Brain microvascular endothelial cell (primary cell): ENCODE measurements at regions not wholly inside any gene's neighbourhood (a gene's known extent, or its start where the extent isn't known, plus 50 kb on each side); places are given as distances from the start of the nearest gene placed in this dataset.

Experiments
- DNase-seq: peaks from one replicate; pipeline ENCODE4 v3.0.0-alpha.2; 2020
- H3K27ac ChIP-seq: fragments of 250-450 bp; sonication (Bioruptor Pico); 2 replicates; pipeline ENCODE4 v1.5.1; 2020; ENCODE audit warnings: mild to moderate bottlenecking, moderate library complexity
- H3K27me3 ChIP-seq: fragments of 250-450 bp; sonication (Bioruptor Pico); replicated peaks from 2 replicates; pipeline ENCODE4 v1.5.1; 2020; ENCODE audit warnings: mild to moderate bottlenecking
- H3K36me3 ChIP-seq: fragments of 250-450 bp; sonication (Bioruptor Pico); replicated peaks from 2 replicates; pipeline ENCODE4 v1.5.1; 2020; ENCODE audit warnings: mild to moderate bottlenecking
- H3K4me3 ChIP-seq: 2 replicates; pipeline ENCODE4 v1.5.1; 2011; ENCODE audit warnings: low read depth, mild to moderate bottlenecking, control low read depth, low read length, moderate library complexity
- in situ Hi-C: cut with HindIII; loops from 2 replicates; pipeline ENCODE4 v1.10.0; 2017; ENCODE audit warnings: low sequenced_read_pairs, low pct_ligation_motif_present
- TF ChIP-seq, protein P1 (sequence below): IDR thresholded peaks from 2 replicates; pipeline ENCODE4 v1.5.1; 2011; ENCODE audit warnings: low read depth, mild to moderate bottlenecking, moderate library complexity, low read length, control low read depth, inconsistent platforms; ENCODE audit errors: missing control alignments

DNA sequence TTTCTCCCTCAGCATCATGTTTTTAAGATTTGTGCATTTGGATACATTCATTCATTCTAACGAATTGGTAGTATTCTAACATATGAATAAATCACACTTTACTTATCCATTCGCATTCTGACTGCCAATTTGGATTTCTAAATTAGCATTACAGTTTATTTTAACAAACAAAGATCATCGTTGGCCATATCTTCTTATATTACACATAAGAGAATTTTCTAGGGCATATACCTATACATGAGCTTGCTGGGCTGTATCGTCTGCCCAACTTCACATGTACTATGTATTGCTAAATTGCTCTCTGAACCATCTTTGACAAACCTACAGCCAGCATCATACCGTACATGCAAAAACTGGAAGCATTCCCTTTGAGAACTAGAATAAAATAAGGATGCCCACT lies 265.8 kb upstream of the PPP2R3A start:
- TF ChIP-seq, protein P1, sequence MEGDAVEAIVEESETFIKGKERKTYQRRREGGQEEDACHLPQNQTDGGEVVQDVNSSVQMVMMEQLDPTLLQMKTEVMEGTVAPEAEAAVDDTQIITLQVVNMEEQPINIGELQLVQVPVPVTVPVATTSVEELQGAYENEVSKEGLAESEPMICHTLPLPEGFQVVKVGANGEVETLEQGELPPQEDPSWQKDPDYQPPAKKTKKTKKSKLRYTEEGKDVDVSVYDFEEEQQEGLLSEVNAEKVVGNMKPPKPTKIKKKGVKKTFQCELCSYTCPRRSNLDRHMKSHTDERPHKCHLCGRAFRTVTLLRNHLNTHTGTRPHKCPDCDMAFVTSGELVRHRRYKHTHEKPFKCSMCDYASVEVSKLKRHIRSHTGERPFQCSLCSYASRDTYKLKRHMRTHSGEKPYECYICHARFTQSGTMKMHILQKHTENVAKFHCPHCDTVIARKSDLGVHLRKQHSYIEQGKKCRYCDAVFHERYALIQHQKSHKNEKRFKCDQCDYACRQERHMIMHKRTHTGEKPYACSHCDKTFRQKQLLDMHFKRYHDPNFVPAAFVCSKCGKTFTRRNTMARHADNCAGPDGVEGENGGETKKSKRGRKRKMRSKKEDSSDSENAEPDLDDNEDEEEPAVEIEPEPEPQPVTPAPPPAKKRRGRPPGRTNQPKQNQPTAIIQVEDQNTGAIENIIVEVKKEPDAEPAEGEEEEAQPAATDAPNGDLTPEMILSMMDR: no peak
- Histone ChIP-seq H3K27ac (no peak overlapping the region), H3K27me3 (no peaks in the 10 kb centered on the region), H3K4me3 (no peak overlapping the region), H3K36me3 (no peaks in the 10 kb centered on the region)
- in situ Hi-C loops: no loop called here
- no peak for DNase-seq

- H3K27me3 ChIP-seq: no peaks in the 10 kb centered on the region
- no peak overlapping the region for H3K4me3 ChIP-seq
- TF ChIP-seq, protein P1: no peak
- H3K27ac ChIP-seq: no peak overlapping the region
- no peaks in the 10 kb centered on the region for H3K36me3 ChIP-seq
- in situ Hi-C loops: no loop called here
- DNase-seq: no peak
These were observed 258.7 kb upstream of the PPP2R3A start for GRCh38 chr3:135706758-135707375.

DNA sequence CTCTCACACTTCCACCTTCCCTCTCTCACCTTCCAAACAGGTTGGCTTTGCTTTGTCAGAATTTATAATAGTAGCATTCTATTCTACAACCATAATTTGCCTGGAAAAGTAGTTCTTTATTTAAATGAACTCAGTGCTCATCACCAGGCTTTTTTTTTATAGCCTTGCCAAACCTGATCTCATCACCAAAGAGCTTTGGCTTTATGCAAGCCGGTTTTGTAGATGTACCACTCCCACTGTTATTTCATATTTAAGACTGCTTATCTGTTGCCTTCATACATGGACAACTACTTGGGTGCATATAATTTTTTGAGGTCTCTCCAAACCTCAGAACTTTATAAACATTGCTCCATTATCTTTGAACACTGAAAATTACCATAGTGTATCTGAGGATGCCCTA lies 246.1 kb upstream of the PPP2R3A start:
- TF ChIP-seq, protein P1: no peak
- in situ Hi-C loops: no loop called here

GRCh38 chr3:135728007-135728721 lies 237.4 kb upstream of the PPP2R3A start:
- Histone ChIP-seq H3K4me3 (no peak overlapping the region), H3K36me3 (no peaks in the 10 kb centered on the region), H3K27me3 (no peaks in the 10 kb centered on the region), H3K27ac (no peak overlapping the region)
- TF ChIP-seq, protein P1: no peak
- no peak for DNase-seq
- in situ Hi-C loops: no loop called here

More for the DNA sequence above, 246.1 kb upstream of the PPP2R3A start:
- no peak overlapping the region for H3K27ac ChIP-seq
- no peaks in the 10 kb centered on the region for H3K27me3 ChIP-seq
- no peak for DNase-seq
- no peak overlapping the region for H3K4me3 ChIP-seq
- H3K36me3 ChIP-seq: no peaks in the 10 kb centered on the region

GRCh38 chr3:135731546-135731945 lies 234.0 kb upstream of the PPP2R3A start:
- Histone ChIP-seq H3K27ac (no peak overlapping the region), H3K27me3 (no peaks in the 10 kb centered on the region), H3K4me3 (no peak overlapping the region), H3K36me3 (no peaks in the 10 kb centered on the region)
- in situ Hi-C loops: no loop called here
- TF ChIP-seq, protein P1: no peak
- no peak for DNase-seq
